ENCODE measurements at regions not wholly inside any gene's neighbourhood (a gene's known extent, or its start where the extent isn't known, plus 50 kb on each side); places are given as distances from the start of the nearest gene placed in this dataset.

- DNase-seq (ENCODE audit: low spot score): no peak
- no peak overlapping the region for H3K27ac Mint-ChIP-seq (ENCODE audit: unreplicated experiment)
Measured at GRCh38 chr9:129472651-129473102, 148.2 kb downstream of the C9orf50 start.

GRCh38 chr9:129471201-129472019 lies 149.5 kb downstream of the C9orf50 start:
- Mint-ChIP-seq H3K27me3 (ENCODE audit: low read depth) (no peaks in the 10 kb centered on the region), H3K36me3 (ENCODE audit: low read depth) (peaks cover 4% of the 10 kb centered on the region), H3K4me3 (ENCODE audit: unreplicated experiment) (no peak overlapping the region), H3K9me3 (ENCODE audit: low read depth) (peaks cover 3% of the 10 kb centered on the region), H3K27ac (ENCODE audit: unreplicated experiment) (no peak overlapping the region), H3K4me1 (ENCODE audit: low read depth) (peaks cover 32% of the 10 kb centered on the region)
- no peak for TF ChIP-seq CTCF (IDR thresholded peaks at IDR 0.05)
- DNase-seq (ENCODE audit: low spot score): no peak

More at GRCh38 chr9:129472651-129473102, 148.2 kb downstream of the C9orf50 start:
- H3K4me1 Mint-ChIP-seq (ENCODE audit: low read depth): peaks cover 24% of the 10 kb centered on the region
- H3K36me3 Mint-ChIP-seq (ENCODE audit: low read depth): peaks cover 4% of the 10 kb centered on the region
- H3K9me3 Mint-ChIP-seq (ENCODE audit: low read depth): peaks cover 3% of the 10 kb centered on the region
- no peak overlapping the region for H3K4me3 Mint-ChIP-seq (ENCODE audit: unreplicated experiment)
- no peak for TF ChIP-seq CTCF (IDR thresholded peaks at IDR 0.05)
- H3K27me3 Mint-ChIP-seq (ENCODE audit: low read depth): no peaks in the 10 kb centered on the region

GRCh38 chr9:129469988-129470316 lies 150.9 kb downstream of the C9orf50 start:
- Mint-ChIP-seq H3K4me1 (ENCODE audit: low read depth) (peaks cover 46% of the 10 kb centered on the region), H3K36me3 (ENCODE audit: low read depth) (peaks cover 3% of the 10 kb centered on the region), H3K27ac (ENCODE audit: unreplicated experiment) (no peak overlapping the region), H3K27me3 (ENCODE audit: low read depth) (no peaks in the 10 kb centered on the region), H3K9me3 (ENCODE audit: low read depth) (peaks cover under 1% of the 10 kb centered on the region), H3K4me3 (ENCODE audit: unreplicated experiment) (no peak overlapping the region)
- no peak for DNase-seq (ENCODE audit: low spot score)
- TF ChIP-seq CTCF (IDR thresholded peaks at IDR 0.05): no peak

GRCh38 chr9:129469188-129469987 lies 151.5 kb downstream of the C9orf50 start:
- Mint-ChIP-seq H3K4me1 (ENCODE audit: low read depth) (peaks cover 48% of the 10 kb centered on the region), H3K4me3 (ENCODE audit: unreplicated experiment) (no peak overlapping the region), H3K36me3 (ENCODE audit: low read depth) (peaks cover 2% of the 10 kb centered on the region), H3K9me3 (ENCODE audit: low read depth) (no peaks in the 10 kb centered on the region), H3K27me3 (ENCODE audit: low read depth) (no peaks in the 10 kb centered on the region), H3K27ac (ENCODE audit: unreplicated experiment) (no peak overlapping the region)
- no peak for TF ChIP-seq CTCF (IDR thresholded peaks at IDR 0.05)
- DNase-seq (ENCODE audit: low spot score): no peak

All from chondrocyte (in vitro differentiated cells).